Activated T-helper 1 cell treated with Interleukin-2 at 50 U/mL for 16 hours (primary cell): ENCODE measurements at regions not wholly inside any gene's neighbourhood (a gene's known extent, or its start where the extent isn't known, plus 50 kb on each side); places are given as distances from the start of the nearest gene placed in this dataset.

Experiments
- DNase-seq: peaks from one replicate; pipeline ENCODE4 v3.0.0-alpha.2; 2020; ENCODE audit warnings: low read depth

DNA sequence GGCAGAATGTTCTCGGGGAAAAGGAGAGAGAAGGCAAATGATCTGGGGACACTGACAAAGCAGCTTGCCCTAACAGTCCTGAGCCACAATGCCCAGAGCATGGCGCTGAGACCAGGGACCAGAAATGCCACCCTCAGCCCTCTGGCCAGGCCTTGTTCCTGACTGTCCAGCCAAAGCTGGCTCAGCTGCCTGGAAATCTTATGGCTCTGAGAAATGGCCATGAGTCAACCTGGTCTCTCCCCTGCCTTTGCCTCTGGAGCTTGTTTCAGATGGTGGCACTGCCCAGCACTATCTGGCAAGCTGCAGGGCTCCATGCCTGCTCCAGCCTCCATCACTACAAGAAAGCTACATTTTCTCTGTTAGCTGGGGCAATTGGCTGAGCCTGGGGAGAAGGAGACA lies 90.5 kb upstream of the PLXNA4 start:
- no peak for DNase-seq

DNA sequence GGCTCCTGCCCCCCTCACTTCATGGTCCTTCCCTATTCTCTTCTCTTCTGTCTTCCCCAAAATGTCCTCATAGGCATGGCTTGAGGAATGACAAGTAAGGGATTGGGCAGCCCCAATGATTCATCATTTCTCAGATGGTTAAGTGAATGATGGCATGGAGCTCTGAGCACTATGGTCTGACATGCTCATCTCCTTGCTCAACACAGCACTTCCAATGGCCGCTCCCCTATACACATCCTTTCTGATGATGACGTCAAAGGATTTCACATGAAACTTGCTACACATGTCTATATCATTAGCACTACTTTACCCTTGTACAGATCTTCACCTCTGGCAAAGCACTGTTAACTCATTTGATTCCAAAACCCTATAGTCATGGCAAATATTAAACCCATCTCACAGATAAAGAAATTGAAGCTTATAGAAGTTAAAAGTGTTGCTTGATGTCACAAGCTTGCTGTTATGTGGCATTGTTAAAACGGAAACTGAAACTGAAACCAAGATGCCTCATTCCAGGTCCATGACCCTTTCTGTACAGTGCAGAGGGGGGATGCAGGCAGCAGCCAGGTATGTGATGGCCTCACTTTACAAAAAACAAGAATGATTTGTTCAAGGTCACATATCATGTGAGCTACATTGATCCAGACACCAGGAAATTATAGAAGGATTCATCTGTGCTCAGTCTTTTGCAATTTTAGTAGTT lies 90.0 kb upstream of the PLXNA4 start:
- DNase-seq: no peak

DNA sequence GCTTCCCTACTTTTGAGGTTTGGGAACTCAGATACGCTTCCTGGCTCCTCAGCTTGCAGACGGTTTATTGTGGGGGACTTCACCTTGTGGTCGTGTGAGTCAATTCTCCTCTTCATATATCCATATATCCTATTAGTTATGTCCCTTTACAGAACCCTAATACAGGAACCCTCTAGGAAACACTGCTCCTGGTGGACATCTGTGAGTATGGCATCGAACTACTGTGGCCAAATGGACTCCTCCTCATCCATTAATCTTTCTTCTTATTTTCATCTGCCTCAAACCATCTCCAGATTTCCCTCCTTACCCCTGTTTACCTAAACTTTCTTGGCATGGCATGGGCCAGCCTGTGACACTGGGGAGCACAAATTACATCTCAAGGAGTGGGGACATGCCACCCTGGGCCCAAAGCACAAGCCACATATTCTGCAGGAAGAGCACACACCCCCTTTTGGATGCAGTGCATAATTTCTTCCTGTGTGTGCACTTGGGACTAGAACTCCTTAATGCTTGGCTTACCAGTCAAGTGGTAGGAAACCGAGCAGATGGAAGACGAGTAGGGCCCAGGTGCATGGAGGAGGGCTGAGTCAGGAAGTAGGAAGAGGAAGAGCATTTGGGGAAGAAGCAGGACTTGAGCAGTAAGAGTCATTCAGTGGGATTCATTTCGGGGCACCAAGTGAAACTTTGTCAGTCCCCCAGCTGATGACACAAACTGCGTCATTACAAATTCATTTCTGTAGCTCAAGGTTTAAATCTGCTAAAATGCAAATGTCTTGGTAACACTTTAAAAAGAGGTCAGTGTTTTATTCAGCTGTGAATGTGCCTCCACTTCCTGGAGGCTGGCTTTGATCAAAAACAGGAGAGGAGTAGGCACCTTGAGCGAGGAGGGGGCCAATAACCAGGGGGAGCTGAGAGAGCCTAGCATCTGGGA lies 80.8 kb upstream of the PLXNA4 start:
- DNase-seq: no peak

DNA sequence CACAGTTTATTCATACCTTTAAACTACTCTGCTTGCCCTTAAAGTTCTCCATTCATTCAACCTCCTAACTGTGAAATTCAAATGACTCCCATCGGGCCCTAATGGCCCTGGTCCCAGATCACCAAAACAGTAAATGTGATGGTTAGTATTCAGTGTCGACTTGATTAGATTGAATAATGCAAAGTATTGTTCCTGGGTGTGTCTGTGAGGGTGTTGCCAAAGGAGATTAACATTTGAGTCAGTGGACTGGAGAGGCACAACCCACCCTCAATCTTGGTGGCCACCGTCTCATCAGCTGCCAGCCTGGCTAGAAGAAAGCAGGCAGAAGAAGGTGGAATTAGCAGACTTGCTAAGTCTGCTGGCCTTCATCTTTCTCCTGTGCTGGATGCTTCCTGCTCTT lies 80.1 kb upstream of the PLXNA4 start:
- no peak for DNase-seq

DNA sequence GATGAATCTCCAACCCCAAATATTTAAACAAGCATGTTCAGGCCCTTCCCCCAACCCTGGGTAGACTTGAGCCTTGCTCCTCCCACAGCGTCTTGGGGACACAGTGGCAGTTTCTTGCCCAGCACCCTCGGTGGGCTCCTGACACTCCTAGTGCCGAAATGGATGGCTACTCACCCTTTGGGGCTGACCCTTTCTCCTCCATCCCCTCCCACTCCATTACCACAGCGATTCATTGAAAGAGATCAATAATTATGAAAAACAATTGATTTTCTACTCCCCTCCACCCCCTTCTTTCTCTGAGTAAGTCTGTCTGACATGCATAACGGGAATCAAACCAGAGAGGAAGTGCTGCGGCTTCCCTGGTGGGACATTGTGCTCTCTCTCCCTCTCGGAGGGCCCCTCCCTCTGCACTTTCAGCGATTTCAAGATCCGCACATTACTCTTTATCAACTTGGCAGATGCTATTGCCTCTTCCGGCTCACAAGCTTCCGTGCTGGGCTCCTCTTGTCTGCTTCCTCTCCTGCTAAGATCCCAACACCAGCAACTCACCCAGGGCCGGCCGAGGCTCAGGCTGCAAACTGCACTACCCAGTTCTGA lies 79.0 kb upstream of the PLXNA4 start:
- peak; percentile 17 for DNase-seq

DNA sequence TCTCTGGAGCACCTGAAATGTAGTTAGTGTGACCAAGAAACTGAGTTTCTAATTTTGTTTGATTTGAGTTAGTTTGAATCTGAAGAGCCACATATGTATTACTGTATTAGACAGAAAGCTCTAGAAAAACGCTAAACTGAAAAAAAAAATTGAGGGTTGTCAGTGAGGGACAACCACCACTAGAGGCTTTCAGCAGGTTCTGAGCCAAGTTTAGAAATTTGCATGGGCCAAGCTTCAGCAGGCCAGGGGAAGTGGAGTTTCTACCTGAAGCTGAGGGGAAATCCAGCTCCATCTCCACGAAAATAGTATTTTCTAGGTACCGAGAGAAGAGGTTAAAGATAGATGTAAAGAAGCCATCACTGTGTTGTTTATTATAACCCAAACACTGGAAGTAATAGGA lies 77.9 kb upstream of the PLXNA4 start:
- no peak for DNase-seq

DNA sequence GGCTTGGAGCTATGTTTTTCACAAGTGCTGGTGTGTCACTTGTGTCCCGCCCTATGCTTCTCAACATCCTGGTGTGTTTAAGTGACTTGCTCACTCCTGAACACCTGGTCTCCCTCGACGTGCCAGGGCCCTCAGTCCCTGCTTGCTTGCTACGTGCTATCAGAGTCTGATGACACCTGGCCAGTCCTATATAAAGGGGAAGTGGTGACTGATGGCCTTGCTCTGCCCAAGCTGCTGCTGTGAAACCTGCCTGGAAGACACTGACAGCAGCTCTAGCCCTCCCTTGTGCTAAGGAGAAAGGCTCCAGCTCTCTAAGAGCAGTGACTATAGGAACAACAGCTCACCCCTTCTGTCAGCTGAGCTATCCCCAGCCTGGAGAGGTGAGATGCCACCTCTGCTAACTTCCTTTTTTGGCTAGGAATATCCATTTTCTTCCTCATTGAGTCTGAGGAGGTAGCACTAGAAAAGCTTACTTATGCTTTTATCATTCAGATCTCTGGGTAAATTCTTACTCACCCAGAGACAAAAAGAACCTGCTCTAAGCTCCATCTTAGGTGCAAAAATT lies 77.2 kb upstream of the PLXNA4 start:
- DNase-seq: no peak

DNA sequence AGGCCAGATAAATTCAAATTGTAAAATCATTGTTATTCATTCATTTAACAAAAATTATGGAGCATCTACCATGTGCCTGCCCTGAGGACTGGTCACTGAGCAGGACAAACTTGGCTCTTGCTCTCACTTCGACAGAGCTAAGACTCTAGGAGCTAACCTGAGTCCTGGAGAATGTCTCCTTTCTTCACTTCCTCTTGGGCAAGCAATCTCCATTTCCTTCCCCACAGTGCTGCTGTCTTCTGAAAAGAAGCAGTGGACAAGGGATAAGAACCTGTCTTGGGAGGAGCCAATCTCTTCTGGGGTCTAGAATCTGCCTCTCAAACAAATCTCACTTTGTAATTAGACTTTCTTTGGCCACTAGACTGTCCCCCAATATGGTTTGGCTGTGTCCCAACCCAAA lies 76.2 kb upstream of the PLXNA4 start:
- no peak for DNase-seq

DNA sequence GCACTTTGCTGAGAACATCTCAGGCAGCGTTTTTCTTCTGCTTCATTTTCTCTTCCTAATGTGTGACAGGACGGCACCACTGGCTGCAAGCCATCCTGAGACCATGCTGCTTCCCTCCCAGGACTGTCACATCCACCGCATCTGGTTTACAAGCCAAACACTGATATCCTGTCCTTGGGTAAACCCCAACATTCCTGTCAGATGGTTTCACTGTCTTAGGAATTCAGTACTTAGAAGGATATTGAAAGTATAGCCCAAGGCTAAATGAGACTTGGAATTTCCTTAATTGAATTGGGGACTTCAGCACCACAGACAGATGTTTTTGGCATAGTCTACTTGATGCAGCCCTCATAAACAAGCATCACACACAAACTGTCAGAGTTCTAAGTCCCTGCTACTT lies 74.2 kb upstream of the PLXNA4 start:
- DNase-seq: no peak

DNA sequence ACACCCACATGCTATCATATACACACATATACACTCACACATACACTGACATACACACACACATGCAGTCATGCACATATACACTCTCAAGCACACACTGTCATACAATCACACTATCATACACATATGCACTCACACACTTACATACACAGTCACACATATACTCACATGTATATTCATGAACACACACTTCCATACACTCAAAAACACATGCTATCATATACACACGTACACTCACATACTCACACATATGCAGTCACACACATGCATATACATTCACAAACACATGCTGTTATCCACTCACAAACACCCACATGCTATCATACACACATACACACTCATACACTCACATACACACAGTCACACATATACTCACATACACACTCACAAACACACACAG lies 71.0 kb upstream of the PLXNA4 start:
- no peak for DNase-seq

DNA sequence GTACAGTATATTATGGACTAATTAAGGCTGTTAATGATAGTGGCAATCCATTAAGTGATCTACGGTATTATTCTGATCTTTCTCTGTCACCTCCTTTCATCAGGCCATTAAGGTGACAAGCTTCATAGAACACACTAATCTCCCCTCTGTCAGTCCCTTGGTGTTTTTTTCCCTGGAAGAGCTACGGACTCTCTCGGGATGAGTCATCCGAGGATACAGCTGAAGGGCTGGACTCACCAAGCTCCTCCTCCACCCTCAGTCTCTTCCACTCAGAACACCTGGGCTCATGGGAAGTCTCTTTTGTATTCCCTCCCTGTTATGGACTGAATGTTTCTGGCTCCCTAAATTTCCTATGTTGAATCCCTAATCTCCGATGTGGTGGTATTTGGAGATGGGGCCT lies 69.8 kb upstream of the PLXNA4 start:
- DNase-seq: no peak

DNA sequence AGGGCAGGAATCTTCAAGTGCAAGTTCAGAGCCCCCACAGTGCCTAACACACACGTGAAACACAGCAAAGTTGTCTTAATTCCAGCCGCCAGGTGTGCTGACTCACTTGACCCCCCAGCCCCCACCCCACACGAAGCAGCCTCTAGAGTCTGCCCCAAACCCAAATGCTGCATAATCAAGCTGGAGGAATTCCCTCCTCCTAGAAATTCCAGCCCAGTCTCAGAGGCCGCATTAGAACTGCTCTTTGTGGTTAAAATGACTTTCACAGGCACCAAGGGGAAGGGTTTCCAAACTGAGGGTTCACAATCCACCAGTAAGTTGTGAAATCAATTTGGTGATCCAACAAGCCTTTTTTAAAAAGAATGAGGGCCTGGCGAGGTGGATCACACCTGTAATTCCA lies 67.0 kb upstream of the PLXNA4 start:
- no peak for DNase-seq

DNA sequence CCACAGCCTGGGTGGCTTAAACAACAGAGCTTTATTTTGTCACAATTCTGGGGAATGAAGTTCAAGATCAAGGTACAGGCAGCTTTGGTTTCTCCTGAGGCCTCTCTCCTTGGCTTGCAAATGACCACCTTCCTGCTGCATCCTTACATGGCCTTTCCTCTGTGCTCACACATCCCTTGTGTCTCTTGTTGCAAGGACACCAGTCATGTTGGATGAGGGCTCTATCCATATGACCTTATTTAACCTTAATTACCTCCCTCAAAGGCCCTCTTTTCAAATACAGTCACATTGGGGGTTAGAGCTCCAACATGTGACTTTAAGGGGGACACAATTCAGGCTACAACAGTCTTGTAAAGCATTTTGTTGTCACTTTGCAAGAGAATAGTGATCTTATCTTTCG lies 65.0 kb upstream of the PLXNA4 start:
- DNase-seq: no peak

DNA sequence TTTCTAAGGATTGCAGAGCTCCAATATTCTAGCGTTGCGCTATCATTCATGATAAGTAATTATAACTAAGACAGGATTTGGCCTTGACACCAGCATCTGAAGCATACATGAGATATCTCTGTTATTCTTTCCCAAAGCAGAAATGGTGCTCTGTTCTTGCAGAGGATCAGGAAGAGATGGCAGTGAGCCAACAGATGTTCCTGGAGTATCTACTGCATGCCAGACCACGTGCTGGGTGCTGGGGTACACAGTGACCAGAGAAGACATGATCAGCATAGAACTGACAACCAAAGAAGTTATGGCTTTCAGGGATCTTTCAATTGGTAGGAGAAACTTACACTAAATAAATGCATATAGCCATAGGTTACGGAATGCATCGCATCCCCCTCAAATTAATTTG lies 63.7 kb upstream of the PLXNA4 start:
- DNase-seq: no peak

DNA sequence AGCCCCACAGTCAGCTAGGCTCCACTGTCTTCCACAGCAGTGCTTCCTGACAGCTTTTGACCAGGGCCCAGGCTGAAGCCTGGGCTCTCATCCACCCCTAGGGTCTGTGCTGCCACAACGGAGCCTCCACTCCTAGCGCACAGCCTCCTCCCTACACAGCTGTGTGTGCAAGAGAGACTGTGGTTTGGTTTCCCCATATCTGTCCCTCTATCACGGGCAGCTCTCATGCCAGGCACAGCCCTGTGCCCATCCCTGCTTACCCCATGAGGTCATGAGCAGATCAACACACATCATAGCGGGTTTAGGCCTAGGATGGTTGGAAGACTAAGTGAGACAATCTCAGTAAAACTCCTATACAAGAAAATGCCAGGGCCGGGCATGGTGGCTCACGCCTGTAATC lies 61.7 kb upstream of the PLXNA4 start:
- DNase-seq: no peak

DNA sequence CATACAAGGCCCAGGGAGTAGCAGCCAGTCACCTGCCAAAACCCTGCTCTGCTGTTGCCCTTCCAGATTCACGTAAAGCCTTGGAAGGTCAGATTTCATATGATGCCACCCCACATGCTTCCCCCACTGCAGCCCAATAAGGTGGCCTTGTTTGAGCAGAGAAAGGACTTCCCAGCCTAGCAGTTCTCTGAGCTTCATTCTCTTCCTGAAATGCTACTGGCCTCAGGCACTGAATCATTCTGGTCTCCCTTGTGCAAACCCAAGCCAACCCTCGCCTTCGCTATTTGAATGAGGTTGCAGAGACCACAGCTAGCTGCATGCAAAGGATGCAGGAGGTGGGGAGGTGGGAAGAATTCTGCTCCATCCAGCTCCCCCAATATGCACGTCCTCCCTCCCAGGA lies 60.3 kb upstream of the PLXNA4 start:
- DNase-seq: no peak

DNA sequence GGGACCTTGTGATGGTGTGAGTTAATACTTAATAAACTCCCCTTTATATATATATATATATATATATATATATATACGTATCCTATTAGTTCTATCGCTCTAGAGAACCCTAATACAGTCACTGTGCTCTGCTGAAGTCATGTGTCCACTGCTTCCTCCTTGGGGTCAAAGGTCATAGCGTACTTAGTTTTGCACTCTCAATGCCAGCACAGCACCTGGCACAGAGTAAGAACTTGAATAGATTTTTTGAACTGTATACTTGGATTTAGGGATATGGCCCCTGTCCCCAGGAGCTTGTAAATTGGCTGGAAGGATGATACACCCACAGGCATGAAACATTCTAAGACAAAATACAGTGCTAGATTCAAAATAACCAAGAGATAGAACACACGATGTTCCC lies 58.9 kb upstream of the PLXNA4 start:
- no peak for DNase-seq

DNA sequence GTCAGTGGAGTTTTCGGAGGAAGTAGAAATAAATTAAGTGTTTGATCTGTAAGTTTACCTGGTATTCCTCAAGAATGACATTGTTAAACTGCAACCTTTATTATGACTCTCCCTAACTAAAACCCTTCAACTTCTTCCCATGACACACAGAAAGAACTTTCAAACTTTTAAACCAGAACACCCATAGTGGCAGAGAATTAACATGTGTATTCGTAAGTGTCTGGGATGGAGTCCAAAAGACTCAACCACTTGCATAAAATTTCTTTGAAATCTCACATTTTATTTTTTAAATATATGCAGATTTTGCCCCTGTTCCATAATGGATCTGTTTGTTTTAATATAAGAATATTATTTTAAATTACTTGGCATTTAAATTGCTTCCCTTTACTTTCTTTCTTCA lies 54.6 kb upstream of the PLXNA4 start:
- DNase-seq: no peak
